GM12865 (cell line): ENCODE measurements at regions not wholly inside any gene's neighbourhood (a gene's known extent, or its start where the extent isn't known, plus 50 kb on each side); places are given as distances from the start of the nearest gene placed in this dataset.
A peak's percentile ranks its signal among the peaks of the same experiment; 100 is the strongest.

Experiments
- DNase-seq: peaks from one replicate; pipeline ENCODE4 v3.0.0; 2010; ENCODE audit warnings: low read depth
- H3K4me3 ChIP-seq: 2 replicates; pipeline ENCODE4 v1.5.1; 2011; ENCODE audit warnings: mild to moderate bottlenecking, low read depth, low read length, control low read depth
- CTCF ChIP-seq: IDR thresholded peaks from 2 replicates; pipeline ENCODE4 v1.5.1; 2011; ENCODE audit warnings: low read length, control low read depth, low read depth, inconsistent platforms; ENCODE audit not compliant: insufficient read depth; ENCODE audit errors: missing control alignments

- no peak overlapping the region for H3K4me3 ChIP-seq
- peak; percentile 42 for DNase-seq
These were observed 435.1 kb downstream of the EFNB2 start for GRCh38 chr13:106100171-106100919.

GRCh38 chr13:106099765-106100164, 435.7 kb downstream of the EFNB2 start:
- H3K4me3 ChIP-seq, result no peak overlapping the region
- no peak for TF ChIP-seq CTCF
- DNase-seq, result no peak

More at GRCh38 chr13:106100171-106100919, 435.1 kb downstream of the EFNB2 start:
- TF ChIP-seq CTCF, result no peak

- H3K4me3 ChIP-seq, result no peak overlapping the region
- DNase-seq, result no peak
- TF ChIP-seq CTCF, result no peak
These were observed 436.7 kb downstream of the EFNB2 start for GRCh38 chr13:106098778-106099177.

- no peak overlapping the region for H3K4me3 ChIP-seq
- DNase-seq, result no peak
- TF ChIP-seq CTCF, result no peak
These were observed 438.8 kb downstream of the EFNB2 start for GRCh38 chr13:106096661-106097092.

- TF ChIP-seq CTCF, result no peak
- no peak overlapping the region for H3K4me3 ChIP-seq
- no peak for DNase-seq
These were observed 439.5 kb downstream of the EFNB2 start for GRCh38 chr13:106095919-106096318.

- TF ChIP-seq CTCF, result no peak
- H3K4me3 ChIP-seq, result no peak overlapping the region
- no peak for DNase-seq
These were observed 440.1 kb downstream of the EFNB2 start for GRCh38 chr13:106095406-106095805.

- no peak for TF ChIP-seq CTCF
- no peak for DNase-seq
- H3K4me3 ChIP-seq, result no peak overlapping the region
These were observed 445.5 kb downstream of the EFNB2 start for GRCh38 chr13:106090001-106090400.
